ENCODE measurements at regions not wholly inside any gene's neighbourhood (a gene's known extent, or its start where the extent isn't known, plus 50 kb on each side); places are given as distances from the start of the nearest gene placed in this dataset.
"Not testable (repeated sequence)": the region's sequence is repeated elsewhere in the genome, so short reads cannot be mapped to it uniquely, and the experiment has no call there.

- H3K4me3 Mint-ChIP-seq (ENCODE audit: low read depth, unreplicated experiment): no peak overlapping the region
- H3K27me3 Mint-ChIP-seq (ENCODE audit: unreplicated experiment): no peaks in the 10 kb centered on the region
- CTCF ChIA-PET: no interaction called here
These were observed 53.0 kb upstream of the NDUFV2 start for GRCh38 chr18:9049495-9049809.

GRCh38 chr18:9050628-9051284 is 51.7 kb upstream of the NDUFV2 start:
- H3K27ac Mint-ChIP-seq (ENCODE audit: unreplicated experiment); H3K4me1 Mint-ChIP-seq (ENCODE audit: low read depth, unreplicated experiment); H3K9me3 Mint-ChIP-seq (ENCODE audit: low read depth, unreplicated experiment); H3K27me3 Mint-ChIP-seq (ENCODE audit: unreplicated experiment); BruUV-seq (replicated peaks); DNase-seq; H3K36me3 Mint-ChIP-seq (ENCODE audit: insufficient read depth, unreplicated experiment); CTCF ChIA-PET; intact Hi-C loops (cut with micrococcal nuclease; ENCODE audit: unreplicated experiment); H3K4me3 Mint-ChIP-seq (ENCODE audit: low read depth, unreplicated experiment): not testable (repeated sequence)

More at GRCh38 chr18:9049495-9049809, 53.0 kb upstream of the NDUFV2 start:
- H3K4me1 Mint-ChIP-seq (ENCODE audit: low read depth, unreplicated experiment): no peaks in the 10 kb centered on the region
- H3K36me3 Mint-ChIP-seq (ENCODE audit: insufficient read depth, unreplicated experiment): no peaks in the 10 kb centered on the region
- no TSS peak for BruUV-seq (replicated peaks)
- intact Hi-C loops (cut with micrococcal nuclease; ENCODE audit: unreplicated experiment): no loop called here
- no peak for TF ChIP-seq CTCF (IDR thresholded peaks at IDR 0.05; ENCODE audit: unreplicated experiment)
- no peak for DNase-seq
- H3K9me3 Mint-ChIP-seq (ENCODE audit: low read depth, unreplicated experiment): peaks cover 8% of the 10 kb centered on the region
- no peak overlapping the region for H3K27ac Mint-ChIP-seq (ENCODE audit: unreplicated experiment)

Data from Calu3 (cell line).